SU-DHL-6 (cell line): ENCODE measurements at regions not wholly inside any gene's neighbourhood (a gene's known extent, or its start where the extent isn't known, plus 50 kb on each side); places are given as distances from the start of the nearest gene placed in this dataset.

Experiments
- CTCF ChIP-seq: fragments of 200-600 bp; sonication (generic); IDR thresholded peaks from one replicate; pipeline ENCODE4 v1.5.1; 2017; ENCODE audit warnings: antibody characterized with exemption, mild to moderate bottlenecking, low read length, moderate library complexity; ENCODE audit not compliant: insufficient read depth, poor library complexity, severe bottlenecking
- EZH2phosphoT487 ChIP-seq: fragments of 200-600 bp; sonication (generic), shearing (Covaris generic); conservative IDR thresholded peaks from 2 replicates; pipeline ENCODE4 v1.6.1; 2018; ENCODE audit warnings: mild to moderate bottlenecking, antibody characterized with exemption, low read length, moderate library complexity, mixed read lengths

- no peak for TF ChIP-seq CTCF
- no peak for TF ChIP-seq EZH2phosphoT487
Measured at GRCh38 chr21:38140207-38140903, 116.4 kb upstream of the KCNJ15 start.
